DMS53 treated with DMSO at 0.1 percent for 48 hours (cell line): ENCODE measurements at regions not wholly inside any gene's neighbourhood (a gene's known extent, or its start where the extent isn't known, plus 50 kb on each side); places are given as distances from the start of the nearest gene placed in this dataset.

ENCODE experiments used
- DNase-seq: peaks from one replicate; lab custom pipeline; 2025; ENCODE audit not compliant: unreplicated experiment; lab: John Stamatoyannopoulos, UW

DNA sequence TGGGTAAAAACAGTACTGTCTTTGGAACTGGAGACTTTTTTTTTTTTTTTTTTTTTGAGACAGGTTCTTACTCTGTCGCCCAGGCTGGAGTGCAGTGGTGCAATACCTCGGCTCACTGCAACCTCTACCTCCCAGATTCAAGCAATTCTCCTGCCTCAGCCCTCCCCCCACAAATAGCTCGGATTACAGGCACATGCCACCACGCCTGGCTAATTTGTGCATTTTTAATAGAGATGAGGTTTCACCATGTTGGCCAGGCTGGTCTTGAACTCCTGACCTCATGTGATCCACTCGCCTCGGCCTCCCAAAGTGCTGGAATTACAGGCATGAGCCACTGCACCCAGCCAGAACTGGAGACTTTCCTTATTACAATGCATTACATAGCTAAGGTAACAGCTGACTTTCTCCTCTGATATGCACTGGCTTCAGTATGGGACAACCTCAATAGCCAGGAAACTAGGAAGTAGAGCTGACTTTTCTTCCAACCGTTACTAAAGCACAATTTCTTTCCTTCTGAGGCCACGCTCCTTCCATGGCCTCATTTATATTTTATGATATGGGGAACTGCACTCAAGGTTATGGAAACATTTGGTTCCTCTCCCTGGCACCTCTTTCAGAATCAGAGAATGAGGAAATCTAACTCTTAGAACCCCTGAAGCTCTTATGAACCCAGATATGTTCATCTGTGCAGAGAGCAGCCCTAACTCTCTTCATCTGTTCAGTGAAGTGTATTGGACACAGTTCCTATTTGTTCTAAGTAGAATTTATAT is 53.5 kb upstream of the FAM9B start:
- DNase-seq = no peak

DNA sequence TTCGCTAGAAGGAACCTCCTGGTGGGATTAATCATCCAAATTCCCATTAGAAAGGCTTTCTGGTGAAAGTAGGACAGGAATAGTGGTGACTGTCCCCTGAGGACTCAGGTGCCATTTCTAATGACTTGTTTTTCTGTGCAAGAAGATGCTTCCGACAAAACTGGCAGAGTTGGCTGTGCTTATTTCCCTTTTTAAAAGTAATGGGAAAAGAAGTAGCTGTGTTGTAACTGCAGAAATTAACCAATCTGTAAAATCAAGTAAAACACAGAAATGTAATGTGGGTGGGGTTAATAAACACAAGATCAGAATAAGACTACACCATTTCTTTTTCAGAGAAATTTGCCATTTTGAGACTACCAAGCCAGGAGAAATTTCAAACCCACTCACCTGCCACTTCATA is 55.0 kb upstream of the FAM9B start:
- DNase-seq = no peak

DNA sequence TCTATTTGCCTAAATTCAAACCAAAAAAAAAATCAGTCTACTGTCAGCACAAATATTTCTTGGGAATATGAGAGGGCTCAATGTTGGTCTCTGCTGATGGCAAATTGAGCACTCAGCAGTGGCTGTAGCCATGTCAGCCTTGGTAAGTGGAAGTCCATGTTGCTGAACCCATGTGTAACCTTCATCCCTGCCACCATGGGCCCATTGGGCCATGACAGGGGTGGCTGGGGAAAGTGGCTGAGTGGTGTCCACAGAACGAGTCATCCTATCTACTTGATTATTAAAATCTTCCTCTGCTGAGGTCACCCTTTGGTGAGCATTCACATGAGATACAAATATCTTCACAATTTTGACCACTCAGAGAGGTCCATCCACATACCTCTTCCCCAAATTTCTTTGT is 56.8 kb upstream of the FAM9B start:
- DNase-seq = no peak

DNA sequence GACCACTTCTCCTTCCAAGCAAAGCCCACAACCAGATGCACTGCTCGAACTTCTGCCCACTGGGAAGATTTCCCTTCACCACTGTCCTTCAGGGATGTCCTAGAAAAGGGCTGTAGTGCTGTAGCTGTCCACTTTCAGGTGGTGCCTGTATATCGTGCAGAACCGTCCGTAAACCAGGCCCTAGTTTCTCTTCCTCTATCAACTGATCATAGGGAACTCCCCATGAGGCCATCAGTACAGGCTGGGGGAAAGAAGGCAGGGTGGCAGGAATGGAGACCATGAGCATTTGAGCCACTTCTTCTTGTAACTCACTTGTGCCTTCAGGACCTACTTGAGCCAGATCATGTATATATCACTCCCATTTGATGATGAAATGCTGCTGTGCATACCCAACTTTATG is 57.3 kb upstream of the FAM9B start:
- no peak for DNase-seq

DNA sequence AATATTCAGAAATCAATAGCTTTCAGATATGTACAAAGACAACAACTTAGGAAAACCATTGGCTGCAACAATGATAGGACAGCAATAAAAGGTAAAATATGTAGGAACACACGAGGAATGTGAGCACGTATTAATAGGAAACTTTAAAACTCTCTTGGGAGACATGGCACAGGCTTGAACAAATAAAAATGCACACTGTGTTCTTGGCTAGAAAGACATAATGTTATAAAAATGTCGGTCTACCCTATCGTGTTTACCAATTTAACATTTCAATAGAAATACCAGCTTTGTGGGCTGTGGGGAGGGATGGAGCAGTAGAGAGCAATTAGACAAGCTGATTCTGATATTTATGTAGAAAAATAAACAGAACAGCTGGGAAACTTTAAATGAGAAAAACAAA is 69.0 kb upstream of the FAM9B start:
- DNase-seq = no peak

DNA sequence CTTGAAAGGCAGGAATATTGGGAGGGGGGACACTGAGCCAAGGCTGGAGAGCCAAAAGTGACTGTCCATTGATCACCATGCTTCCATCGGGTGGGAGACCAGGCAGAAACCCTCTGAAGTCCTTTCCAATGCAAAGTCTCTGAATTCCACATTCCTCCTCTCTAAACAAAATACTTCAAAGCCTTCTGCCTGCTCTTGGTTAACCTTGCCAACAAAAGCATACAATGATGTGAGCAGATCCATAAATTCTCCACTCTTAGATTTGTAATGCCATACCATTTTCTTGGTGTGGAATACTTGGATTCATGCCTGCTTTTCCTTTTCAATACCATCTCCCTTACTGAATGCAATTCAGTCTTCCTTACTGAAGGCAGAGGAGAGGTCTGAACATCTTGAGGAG is 74.1 kb upstream of the FAM9B start:
- DNase-seq = no peak

DNA sequence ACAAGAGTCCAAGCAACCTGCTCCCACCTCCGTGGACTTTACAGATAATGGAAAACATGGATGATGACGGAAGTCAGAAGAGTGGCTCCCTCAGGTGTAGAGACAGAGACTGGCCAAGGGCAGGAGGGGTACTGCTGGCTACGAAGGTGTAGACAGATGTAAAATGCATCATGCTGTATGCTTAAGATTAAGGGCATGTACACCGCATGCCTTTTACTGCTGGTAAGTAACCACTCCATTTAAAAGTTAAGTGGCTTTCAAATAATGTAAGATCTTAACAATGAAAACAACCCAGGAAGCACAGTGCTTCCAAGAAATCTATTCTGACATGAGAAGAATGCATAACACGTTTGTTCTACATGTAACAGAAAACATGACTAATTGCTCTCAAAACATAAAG is 76.9 kb upstream of the FAM9B start:
- DNase-seq = no peak

DNA sequence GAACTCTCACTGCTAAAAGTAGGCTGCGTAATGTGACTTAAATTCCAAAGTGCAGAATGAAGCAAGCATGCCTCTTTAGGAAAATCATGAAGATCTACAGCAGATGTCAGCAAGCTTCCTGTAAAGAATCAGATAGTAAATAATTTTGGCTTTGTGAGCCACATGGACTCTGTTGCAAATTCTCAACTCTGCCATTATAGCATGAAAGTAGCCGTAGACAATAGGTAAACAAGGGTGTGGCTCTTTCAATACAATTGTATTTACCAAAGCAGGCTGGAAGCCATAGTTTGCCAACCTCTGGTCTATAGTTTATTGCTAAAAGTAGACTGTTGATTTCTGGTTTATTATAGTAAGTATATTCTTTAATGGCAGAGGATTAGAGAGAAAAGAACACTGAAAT is 80.3 kb upstream of the FAM9B start:
- DNase-seq = no peak

DNA sequence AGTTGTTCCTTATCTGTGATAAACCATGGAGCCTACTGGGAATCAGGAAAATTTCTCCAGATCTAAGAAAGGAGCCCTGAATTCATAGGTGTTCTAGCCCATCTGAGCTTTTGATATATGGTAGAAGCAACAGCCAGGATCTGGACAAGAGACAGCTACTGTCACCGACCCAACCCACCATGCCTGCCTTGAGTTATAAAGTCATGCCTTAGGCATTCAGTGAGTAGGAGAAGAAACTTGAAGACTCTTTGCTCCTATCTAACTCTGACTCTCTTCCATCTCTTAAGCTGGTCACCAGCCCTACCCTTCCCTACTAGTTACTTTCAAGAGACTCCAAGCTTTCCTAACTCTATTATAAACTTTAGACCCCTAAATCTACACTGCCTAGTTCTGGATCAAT is 83.9 kb upstream of the FAM9B start:
- no peak for DNase-seq

DNA sequence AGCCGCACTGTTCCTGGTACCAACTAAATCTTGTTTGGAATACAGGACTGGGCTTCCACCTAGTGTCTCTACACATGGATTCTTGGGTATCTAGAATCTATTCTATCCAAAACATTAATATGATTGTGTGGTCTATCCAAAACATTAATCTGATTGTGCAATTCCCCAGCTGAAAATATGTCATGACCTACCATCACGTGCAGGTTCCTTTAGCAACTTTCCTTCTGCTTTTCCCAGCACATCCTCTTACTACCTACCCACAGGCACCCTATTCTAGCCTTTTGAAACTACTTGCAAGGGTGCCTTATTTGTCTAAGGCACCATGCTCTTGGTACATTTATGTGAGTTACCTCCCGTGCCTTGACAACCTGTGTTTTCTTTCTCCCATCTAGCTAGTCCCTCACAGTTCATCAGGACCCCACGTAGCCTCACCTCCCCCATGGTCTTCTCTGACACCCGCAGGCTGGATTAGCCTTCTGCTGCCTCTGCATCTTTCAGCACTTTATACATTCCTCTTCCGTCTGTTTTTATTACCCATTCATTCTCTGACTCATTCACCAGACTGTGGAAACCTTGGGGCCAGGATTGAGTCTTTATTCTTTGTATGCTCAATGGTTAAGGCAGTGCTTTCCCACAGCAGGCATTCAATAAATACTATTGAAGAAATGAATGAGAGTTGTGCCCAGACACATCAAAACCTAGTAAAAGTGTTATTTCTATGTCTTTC is 88.8 kb upstream of the FAM9B start:
- no peak for DNase-seq

DNA sequence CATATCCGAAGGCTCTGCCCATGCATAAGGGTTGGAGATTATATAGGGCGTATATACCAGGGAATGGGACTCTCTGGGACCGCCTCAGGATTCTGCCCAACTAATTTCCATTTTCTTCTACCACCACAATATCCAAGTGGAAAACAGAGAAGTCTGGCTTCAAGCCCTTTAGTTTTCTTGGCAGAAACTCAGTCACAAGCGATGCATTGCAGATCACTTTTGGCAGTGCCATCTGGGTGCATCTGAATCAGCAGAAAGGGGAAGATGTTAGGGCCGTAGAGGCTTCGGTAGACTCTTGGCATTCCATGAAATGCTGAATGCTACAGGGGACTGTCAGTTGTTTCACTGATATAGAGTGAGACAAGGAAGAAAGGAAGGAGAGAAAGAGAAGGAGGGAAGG is 94.1 kb upstream of the FAM9B start:
- DNase-seq = no peak

DNA sequence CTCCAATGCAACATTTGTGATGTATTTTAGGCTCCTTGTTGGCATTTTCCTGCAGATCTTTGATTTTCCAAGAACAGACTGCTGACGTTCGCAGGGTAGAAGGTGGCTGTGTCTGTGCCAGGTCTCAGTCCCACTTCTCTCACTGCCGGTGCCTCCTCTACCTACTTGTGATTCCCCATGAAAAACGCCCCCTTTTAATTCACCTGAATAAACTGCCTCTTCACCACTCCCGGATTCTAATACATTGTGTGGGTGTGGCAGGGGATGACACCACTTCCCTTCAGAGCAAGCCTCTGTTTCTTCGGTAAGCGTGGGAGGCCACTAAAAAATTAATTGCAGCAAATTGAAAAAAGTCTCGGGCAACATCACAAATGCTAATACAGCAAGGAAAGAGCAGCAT is 96.1 kb upstream of the FAM9B start:
- DNase-seq = no peak

DNA sequence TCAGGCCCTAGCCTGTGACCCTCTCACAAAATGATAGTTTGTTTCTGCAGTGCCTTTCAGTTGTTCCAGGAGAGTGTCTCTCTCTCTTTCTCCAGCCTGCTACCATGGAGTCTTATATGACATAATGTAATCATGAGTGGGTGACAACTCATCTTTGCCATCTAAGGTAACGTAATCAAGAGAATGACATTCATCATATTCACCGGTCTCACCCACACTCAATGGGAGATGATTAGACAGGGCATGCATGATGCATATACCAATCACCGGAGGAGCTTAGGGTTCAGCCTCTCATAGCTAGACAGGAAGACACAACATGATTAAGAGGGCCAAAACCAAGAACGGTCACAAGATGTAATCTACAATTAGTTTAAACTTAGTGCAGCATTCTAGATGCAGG is 97.1 kb upstream of the FAM9B start:
- no peak for DNase-seq

DNA sequence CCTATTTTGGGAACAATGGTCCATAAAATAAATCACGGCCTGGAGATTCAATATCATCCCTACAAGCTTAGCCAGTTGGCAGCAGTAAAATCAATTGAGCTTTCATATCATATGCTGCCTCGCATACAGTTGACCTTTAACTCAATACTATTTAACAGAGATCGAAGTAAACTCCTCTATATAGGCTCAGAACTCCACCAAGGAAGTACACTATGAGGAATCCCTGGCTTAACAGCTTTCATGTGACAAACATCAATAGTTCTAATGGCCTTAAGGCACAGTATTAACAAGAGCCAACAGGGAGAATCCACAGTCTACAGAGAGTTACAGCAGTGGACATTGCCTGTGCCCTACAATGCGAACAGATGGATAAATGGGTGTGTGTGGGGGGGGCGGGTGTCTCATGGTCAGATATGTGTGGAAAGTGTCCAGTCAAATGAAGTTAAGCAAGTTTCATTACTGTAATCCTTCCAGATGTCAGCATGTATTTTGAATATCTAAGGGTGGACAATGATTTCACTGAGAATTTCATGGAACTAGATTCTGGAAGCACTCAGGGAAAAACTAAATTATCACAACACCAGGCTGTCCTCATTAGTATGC is 98.2 kb upstream of the FAM9B start:
- no peak for DNase-seq

DNA sequence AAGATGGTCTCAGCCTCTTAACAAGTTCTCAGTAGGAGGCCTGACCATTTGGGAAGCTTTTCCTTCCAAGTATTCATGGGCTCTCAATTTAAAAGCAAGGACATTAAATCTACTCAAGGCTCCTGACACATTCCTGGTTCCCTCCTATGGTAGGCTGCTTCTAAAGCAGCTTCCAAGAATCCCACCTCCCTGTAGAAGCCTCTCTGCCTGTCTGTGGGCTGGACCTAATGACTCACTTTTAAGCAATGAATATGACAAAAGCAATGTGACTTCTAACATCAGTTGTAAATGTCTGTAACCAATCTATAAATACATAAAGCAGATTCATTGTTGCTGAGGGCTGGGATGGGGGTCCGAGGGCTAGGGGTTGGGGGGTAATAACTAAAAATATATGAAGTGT is 99.5 kb upstream of the FAM9B start:
- no peak for DNase-seq

DNA sequence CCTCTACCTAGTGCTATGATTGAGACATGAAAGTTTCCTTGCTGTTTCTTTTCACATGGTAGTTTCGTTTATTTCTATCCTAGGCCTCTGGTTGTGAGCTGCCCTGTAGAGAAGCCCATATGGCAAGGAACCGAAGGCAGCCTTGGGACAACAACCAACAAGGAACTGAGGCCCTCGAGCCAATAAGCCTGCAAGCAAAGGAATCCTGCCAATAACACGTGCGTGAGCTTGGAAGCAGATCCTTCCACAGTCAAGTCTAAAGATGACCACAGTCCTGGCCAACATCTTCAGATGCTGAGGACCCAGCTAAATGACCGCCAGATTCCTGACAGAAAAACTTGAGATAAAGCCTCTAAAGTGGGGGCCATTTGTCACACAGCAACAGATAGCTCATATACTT is 100.4 kb upstream of the FAM9B start:
- DNase-seq = no peak

DNA sequence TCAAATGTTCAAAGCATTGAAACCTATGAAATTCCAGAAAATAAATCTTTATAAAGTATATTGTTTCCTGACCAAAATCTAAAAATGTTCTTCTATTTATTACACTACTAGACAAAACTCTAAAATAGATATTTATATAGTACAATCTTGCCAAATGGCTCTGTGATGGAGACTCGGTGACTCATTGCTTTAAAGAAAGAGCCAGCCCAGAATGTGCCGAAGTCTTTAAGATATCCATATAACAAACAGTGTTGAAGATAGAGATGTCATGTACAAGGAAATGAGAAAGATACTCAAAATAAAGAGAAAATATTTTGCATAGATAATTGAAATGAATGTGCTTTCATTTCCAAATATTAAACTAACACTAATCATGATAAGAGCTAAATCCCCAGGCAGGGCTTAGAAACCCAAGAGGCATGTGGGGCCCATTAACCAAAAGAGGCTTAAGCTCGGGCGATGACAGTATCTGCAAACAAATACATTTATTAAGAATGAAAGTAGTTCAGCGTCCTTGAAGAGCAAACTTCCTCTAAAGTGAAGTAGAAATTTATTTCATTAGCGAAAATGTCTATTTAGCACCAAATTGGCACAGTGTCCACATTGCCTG is 102.1 kb upstream of the FAM9B start:
- DNase-seq = no peak

DNA sequence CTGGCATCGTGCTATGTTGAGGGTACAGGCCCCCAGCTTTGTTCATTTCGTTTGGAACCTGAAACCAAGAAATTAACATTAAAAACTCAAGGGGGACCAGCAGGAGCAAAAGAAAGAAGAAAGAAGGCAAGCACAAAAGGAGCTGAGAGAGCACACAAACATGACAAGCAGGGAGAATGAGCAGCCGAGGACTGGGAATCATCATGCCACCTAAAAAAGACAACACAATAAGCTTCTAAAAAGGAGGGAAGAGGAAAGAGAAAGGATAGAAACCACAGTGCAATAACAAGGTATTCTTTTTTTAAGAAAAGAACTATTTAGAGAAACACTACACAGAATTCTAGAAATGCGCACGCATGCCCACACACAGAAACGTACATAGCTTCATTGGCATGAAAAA is 103.2 kb upstream of the FAM9B start:
- DNase-seq = no peak

DNA sequence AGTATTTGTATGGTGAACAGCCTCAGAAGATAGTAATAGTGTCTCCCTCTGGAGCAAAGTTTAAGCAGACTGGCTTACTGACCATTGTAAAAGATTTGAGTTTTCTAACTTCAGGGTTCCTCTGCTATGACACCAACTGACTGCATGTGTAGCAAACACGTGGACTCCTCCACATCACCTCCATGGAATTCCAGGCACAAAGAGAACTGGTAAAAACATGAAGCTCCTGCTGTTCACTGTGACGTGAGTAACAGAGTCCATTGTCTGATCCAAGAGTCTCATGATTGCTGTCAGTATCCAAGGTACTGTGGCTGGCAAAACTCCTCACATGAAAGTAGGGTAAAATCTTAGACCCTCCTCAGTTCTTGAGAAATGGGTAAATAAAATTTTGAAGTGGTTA is 107.6 kb upstream of the FAM9B start:
- DNase-seq = no peak

DNA sequence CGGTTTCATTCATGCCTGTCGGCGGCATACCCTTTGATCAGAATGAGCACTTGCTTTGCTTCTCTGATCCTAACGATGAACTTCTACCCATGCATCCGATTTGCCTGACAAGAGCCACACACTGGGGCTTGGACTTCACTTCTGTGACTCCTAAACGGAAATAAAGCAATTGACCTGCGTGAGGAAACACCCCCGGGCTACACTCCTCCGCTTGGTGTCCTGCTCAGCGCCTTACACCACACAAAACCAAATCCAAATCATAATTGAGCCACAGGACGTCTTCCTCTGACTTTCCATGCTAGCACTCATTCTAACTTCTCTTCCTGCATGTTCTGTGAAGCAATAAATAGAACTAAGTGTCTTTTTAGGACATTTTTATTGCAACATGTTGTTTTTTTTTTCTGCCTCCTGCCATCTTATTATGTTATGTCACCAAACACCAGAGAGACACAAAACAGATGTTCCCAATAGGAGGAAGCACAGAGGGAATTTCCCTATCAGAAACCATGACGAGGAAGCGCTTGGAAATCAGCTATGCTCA is 110.8 kb upstream of the FAM9B start:
- DNase-seq = no peak

DNA sequence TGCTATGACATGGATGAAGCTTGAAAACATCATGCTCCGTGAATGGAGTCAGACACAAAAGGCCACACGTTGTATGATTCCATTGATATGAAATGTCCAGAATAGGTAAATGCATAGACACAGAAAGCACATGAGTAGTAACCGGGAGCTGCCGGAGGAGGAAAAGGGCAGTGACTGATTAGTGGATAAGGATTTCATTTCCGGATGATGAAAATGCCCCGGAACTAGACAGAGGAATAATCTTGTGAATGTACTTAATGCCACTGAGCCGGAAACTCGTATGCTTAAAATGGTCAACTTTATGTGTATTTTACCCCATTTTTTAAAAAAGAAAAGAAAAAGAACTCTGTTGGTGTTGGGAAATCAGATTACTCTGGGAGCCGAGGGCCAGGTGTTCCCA is 112.7 kb upstream of the FAM9B start:
- no peak for DNase-seq

DNA sequence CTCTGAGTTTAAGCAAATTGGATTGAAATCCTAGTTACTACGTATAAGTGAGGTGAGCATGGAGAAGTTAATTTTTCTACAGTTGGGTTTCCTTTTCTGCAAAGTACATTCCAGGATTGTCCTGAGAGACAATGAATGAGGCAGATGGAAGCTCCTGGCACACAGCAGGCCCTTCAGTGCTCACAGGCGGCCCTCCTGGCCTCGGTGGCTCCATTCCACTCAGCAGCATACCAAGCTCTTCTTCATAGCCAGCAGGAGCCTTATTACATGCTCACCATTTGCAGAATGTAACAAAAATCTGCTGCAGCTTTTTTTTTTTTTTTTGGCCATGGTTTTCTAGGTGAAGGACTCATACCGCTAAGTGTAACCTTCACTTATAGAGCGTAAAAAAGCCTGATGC is 113.2 kb upstream of the FAM9B start:
- no peak for DNase-seq
